Fibroblast of lung (primary cell): ENCODE measurements at regions not wholly inside any gene's neighbourhood (a gene's known extent, or its start where the extent isn't known, plus 50 kb on each side); places are given as distances from the start of the nearest gene placed in this dataset.

Experiments used
- CTCF ChIP-seq, 2 donors: IDR thresholded peaks in 1 of 2; conservative IDR thresholded peaks in 1 of 2; 1 replicate in 1 of 2; 2 replicates in 1 of 2; pipeline ENCODE4 v1.5.1; 2011 to 2012; ENCODE audit warnings: low read length in 2 of 2, control low read depth in 1 of 2, inconsistent platforms in 1 of 2, low read depth in 1 of 2, mild to moderate bottlenecking in 1 of 2
- EZH2 ChIP-seq: IDR thresholded peaks from 2 replicates; pipeline ENCODE4 v1.5.1; 2012; ENCODE audit warnings: low read length, control low read depth, mild to moderate bottlenecking; ENCODE audit errors: missing control alignments

- TF ChIP-seq CTCF (conservative IDR thresholded peaks at IDR 0.05 in 1 of 2, IDR thresholded peaks at IDR 0.05 in 1 of 2; ENCODE audit: low read depth in 1 of 2, low read length in 2 of 2) (no peak), EZH2 (no peak)
Observed at GRCh38 chr17:59508999-59509625, 56.3 kb upstream of the DHX40 start.
